DMS 273 (cell line): ENCODE measurements at regions not wholly inside any gene's neighbourhood (a gene's known extent, or its start where the extent isn't known, plus 50 kb on each side); places are given as distances from the start of the nearest gene placed in this dataset.
"Not testable (repeated sequence)": the region's sequence is repeated elsewhere in the genome, so short reads cannot be mapped to it uniquely, and the experiment has no call there.

Experiments used
- DNase-seq: peaks from one replicate; lab custom pipeline; 2025; ENCODE audit not compliant: unreplicated experiment; lab: John Stamatoyannopoulos, UW

DNA sequence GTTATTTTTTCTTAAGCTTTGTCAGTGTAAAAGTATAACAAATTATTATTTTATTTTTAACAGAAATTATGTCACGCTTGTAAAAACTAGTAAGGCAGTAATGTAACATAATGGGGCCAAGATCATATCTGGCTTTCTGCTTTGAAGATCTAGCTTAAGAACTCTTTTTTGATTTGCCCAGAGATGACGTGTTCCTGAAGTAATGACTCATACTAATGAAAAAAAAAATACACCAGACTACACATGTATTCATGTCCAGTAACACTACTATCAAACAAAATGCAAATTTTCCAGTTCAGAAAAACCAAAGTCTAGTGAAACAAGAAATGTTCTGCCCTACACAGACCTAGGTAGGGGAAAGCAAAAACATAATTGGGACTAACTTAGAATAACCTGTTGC, 432.2 kb upstream of the ATXN7L3B start:
- DNase-seq, result no peak

DNA sequence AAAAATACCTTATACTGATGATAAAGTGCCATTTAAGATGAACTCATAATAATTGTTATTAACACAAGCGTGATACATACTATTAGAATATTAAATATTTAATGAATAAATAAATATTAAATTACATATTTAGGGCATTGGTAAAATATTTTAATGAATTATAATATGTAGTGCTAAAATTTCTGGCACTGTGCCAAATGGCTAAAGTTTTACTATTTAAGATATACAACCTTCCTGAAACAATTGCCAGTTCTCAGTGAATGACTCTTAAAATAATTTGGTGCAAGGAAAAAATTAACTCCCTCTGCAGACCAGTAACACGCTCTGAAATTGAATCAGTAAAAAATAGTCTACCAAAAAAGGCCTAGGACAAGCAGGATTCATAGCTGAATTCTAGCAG, 428.9 kb upstream of the ATXN7L3B start:
- no peak for DNase-seq

DNA sequence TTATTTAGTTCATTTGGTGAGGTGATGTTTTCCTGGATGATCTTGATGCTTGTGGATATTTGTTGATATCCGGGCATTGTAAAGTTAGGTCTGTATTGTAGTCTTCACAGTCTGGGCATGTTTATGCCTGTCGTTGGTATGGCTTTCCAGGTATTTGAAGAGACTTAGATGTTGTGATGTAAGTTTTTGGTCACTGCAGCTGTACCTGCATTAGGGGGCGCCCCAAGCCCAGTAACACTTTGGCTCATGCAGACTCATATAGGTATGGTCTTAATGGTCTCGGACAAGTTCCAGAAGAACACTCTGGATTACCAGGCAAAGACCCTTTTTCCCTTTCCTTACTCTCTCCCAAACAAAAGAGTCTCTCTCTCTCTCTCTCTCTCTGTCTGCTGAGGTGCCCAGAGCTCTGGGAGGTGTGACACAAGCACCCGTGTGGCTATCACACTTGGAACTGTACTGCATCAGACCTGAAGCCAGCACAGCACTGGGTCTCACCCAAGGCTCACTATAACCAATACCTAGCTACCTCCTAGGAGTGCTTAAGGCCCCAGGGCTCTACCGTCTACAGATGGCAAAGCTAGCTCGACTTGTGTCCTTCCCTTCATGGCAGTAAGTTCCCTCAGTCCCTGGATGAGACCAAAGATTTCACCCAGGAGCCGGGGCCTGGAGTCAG, 425.8 kb upstream of the ATXN7L3B start:
- DNase-seq, result peak; percentile 43

DNA sequence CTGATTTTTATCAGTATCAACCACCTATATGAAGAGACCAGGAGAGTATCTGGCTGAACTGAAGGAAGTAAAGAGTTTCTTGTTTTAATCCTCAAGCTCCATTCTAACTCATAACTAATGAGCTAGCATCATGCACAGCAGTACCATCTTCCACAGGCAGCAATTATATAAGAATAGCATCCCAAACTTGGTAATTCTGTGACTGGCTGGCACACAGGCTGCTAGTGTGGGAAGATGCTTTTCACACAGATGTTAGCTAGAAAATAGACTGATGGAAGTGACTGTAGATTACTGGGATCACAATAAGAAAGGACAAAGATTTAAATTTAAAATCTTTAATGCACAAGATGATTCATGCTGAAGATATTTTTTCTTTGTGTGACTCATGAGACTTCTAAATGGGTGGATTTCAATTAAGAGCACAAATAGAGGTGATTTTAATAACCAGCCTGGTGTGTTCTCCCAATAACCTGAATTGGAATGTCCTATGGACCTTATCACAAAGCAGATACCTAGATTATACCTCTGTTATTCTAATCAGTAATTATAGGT, 417.7 kb upstream of the ATXN7L3B start:
- DNase-seq, result no peak

DNA sequence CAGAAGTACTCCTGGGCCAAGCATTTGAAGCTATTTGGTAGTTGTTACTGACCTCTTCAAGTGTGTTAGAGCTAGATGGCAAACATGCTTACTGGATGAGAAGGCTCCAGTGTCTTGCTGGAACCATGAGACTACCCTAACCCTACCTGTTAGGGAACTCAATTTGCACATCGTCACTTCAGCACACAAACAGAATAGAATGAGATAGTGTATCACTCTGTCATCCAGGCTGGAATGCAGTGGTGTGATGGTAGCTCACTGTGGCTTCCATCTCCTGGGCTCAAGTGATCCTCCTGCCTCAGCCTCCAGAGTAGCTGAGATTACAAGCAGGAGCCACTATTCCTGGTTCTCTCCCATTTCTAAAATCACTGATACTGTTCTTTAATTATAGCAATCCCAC, 417.0 kb upstream of the ATXN7L3B start:
- no peak for DNase-seq

DNA sequence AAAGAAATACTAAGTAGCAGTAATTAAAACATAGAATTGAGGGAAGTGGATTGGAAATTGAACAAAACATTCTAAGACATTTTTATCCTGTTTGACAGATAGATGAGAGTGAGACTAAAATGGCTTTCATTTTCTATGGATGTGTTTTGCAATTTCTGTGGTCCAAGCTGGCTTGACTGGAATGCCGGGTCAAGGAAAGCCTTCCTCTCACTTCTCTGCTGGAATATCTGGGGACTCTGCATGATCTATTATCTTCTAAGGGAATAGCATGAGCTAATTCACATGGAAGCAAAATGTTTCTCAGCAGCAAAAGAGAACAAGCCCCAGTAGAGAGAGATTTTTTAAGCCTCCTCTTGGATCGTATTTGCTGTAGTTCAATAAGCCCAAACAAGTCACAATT, 407.9 kb upstream of the ATXN7L3B start:
- DNase-seq, result no peak

DNA sequence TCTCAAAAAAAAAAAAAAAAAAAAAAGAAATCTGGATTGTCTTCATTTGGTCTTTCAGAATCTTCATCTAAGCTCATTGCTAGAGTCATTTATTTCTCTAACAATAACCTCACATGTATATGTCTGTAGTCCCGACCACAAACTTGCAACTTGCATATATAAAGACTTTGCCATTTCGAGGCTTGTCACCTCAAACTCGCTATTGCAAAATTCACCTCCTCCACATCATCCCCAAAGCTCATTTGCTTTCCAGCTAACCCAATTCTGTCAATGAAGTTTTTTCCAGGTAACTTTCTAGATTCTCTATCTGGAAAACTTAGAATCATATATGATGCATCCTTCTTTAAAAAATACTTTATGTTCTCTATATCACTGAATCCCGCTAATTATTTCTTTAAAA, 393.2 kb upstream of the ATXN7L3B start:
- no peak for DNase-seq

DNA sequence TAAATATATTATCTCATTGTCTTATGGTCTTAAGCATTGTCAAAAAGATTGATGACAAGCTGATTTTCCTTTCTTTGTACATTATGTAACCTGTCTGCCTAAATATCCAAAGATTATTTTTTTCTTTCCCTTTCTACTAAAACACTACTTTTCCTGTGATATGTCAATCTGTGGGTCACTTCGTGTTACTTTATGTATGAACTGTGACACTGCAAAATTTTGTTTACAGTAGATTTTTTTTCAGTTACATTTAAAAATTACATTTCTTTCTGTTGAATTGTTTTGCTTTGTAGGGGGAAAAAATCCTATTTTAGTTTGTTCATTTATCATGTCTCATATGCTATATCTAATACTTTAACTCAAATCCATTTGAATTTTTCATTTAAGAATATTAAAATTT, 392.3 kb upstream of the ATXN7L3B start:
- no peak for DNase-seq

DNA sequence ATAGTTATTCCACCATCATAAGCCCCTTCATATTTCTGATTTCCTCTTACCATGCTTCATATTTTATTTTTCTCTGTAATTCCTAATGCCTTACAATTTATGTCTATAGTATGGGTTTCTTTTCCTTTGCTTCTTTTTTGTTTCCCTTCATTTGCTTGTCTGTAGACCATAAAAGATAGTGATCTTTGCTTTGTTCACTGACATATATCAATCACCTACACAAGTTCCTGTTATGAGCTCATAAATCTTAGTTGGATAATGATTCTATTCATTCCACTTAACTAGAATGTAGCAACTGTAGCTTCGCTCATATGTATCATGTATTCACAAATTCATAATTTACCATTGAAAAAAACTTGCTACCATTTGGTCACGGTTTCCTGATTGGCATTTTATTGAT, 388.8 kb upstream of the ATXN7L3B start:
- no peak for DNase-seq

DNA sequence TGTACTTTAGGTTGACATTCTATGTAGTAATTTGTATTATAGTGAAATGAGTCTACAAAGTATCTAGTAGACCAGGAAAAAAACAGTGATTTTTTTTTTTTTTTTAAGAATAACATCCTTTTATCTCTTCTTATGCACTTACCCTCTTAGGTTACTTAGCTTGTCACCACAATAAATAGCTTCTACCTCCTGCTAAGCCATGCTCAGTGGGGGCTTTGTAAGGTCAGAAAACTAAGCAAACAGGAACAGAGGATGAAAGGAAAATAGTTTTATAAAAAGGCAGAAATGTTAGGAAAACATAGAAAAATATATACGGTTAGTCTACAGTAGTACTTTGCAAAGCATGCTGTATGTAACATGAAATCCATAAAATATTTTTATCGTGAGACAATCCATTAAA, 385.3 kb upstream of the ATXN7L3B start:
- no peak for DNase-seq

DNA sequence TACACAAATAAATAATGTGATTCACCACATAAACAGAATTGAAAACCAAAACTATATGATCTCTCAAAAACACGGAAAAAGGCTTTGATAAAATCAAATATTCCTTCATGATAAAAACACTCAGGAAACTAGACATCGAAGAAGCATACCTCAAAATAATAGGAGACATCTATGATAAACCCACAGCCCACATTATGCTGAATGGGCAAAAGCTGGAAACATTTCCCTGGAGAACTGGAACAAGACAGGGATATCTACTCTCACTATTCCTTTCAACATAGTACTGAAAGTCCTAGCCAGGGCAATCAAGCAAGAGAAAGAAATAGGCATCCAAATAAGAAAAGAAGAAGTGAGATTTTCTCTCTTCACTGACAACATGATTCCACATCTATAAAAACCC, 371.5 kb upstream of the ATXN7L3B start:
- no peak for DNase-seq

DNA sequence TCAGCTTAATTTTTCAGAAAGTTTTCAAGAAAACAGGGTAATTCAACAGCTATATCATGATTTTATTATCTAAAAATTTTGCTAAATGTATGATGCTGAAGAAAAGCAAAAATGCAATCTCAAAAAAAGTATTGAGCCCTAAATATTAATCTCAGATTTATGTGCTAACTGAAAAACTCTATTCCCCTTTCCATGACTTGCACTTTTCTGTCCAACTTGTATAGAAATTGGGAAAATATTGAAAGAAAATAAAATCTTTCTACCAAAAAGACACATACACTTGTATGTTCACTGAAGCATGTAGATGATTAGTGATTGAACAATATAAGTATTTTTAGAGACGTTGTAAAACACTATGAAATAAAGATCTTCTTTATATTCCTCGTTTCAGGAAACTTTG, 368.0 kb upstream of the ATXN7L3B start:
- no peak for DNase-seq

DNA sequence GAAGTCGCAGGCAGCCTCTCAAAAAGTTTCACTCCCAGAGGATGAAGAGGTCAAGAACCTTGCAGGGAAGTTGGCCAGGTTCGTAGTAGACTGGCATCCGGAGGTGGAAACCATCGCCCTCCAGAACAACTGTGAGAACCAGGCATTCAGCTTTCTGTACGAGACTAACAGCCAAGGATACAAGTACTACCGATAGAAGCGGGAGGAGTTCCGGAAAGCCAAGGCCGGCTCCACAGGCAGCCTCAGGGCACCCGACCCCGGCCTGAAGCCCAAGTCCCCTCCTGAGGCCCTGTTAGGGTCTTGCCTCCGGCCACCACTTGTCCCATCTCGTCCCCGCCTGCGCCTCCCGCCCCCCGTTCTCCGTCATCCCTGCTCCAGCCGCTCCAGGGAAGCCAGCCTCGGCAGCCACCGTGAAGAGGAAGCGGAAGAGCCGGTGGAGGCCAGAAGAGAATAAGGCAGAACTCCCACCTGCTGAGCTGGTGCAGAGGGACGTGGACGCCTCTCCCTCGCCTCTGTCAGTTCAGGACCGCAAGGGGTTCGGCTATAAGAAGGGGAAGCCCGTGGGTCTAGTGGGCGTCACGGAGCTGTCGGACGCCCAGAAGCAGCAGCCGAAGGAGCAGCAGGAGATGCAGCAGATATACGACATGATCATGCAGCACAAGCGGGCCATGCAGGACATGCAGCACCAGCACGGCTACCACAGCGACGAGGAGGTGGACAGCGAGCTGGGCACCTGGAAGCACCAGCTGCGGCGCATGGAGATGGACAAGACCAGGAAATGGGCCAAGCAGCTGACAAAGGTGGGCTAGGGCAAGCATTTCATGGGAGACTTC, 366.8 kb upstream of the ATXN7L3B start:
- no peak for DNase-seq

DNA sequence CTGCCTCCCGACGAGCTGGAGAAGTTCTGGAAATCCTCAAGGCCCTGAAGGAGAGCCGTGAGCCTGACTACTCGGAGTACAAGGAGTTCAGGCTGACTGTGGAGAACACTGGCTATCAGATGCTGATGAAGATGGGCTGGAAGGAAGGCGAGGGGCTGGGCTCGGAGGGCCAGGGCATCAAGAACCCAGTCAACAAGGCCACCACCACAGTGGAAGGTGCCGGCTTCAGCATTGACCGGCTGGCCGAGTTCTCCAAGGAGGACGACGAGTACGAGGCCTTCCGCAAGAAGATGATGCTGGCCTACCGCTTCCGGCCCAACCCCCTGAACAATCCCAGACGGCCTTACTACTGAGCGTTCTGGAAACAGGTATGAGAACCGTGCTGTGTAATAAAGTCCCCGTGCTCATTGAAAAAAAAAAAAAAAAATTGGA, 366.1 kb upstream of the ATXN7L3B start:
- DNase-seq, result no peak

DNA sequence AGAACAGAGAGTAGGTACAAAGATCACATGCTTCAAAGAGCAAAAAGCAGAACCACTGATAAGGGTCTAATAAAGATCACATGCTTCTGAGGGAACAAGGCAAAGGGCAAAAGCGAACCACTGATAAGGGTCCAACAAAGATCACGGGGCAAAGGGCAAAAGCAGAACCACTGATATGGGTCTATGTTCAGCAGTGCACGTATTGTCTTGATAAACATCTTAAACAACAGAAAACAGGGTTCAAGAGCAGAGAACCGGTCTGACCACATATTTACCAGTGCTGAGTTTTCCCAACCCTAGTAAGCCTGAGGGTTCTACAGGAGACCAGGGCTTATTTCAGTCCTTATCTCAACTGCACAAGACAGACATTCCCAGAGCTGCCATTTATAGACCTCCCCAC, 362.7 kb upstream of the ATXN7L3B start:
- not testable (repeated sequence) for DNase-seq

DNA sequence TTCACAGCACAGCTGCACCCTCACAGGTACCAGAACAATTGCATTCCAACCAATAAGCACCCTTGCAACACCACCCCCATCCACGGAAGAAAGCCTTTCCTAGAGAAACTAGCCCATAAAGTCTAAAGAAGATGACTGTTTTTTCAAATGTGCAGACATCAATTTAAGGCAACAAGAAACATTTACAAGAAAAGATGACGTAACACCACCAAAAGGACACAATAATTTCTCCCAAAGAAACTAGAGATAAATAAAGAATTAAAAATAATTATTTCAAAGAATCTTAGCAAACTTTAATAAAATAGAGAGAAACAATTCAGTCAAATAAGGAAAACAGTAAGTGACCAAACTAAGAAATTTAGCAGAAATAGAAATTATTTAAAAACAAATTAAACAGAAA, 352.3 kb upstream of the ATXN7L3B start:
- DNase-seq, result no peak

DNA sequence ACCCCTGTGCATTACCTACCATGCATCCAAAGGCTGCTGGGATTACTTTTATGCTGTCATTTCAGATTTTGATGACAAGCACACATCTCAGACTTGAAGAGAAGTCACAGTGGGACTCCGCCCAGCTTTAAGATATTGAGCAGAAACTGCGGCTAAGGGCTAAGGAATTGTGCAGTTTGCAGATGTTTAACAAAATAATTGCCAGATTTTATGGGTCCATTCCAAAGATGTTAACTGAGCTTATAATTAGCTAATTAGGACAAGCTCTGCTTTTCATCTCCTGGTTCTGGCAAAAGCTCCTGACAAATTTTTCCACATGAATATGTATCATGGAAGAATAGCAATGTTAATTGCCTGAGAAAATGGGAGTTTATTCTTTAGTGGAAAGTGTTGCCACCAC, 344.4 kb upstream of the ATXN7L3B start:
- no peak for DNase-seq

DNA sequence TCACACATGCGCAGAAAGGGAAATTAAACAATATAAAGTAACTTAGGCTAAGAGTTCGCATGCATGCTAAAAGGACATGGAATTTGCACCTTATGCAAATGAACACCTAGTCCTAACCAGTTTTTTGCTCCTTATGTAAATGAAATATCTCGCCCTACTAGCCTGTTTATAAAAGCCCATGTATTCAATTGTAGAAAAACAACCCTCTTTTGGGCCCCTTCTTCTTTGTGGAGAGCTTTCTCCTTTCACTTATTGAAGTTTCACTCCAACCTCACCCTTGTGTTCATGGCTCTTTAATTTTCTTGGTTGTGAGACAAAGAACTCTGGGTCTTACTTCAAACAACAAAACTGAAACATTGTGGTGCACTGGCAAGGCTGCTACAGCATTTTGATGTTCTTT, 333.4 kb upstream of the ATXN7L3B start:
- DNase-seq, result no peak

DNA sequence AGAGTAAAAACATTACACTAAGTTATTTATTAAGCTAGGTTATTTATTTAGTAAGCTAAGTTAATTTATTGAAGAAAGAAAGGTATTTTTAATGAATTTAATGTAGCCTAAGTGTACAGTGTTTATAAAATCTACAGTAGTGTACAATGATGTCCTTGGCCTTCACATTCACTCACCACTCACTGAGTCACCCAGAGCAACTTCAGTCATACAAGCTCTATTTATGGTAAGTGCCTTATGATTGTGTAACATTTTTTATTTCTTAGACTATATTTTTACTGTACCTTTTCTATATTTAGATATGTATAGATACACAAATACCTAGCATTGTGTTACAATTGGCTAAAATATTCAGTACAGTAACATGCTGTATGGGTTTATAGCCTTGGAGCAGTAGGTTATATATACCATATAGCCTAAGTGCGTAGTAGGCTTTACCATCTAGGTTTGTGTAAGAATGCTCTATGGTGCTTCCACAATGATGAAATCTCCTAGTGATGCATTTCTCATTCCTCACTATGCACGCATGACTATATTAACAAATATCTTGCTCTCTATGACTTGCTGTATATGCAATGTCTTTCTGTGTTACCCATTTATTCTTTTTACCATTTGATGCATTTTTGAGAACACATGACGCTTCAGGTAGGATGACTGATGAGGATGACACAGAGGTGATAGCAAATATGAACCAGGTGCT, 309.6 kb upstream of the ATXN7L3B start:
- DNase-seq, result no peak

DNA sequence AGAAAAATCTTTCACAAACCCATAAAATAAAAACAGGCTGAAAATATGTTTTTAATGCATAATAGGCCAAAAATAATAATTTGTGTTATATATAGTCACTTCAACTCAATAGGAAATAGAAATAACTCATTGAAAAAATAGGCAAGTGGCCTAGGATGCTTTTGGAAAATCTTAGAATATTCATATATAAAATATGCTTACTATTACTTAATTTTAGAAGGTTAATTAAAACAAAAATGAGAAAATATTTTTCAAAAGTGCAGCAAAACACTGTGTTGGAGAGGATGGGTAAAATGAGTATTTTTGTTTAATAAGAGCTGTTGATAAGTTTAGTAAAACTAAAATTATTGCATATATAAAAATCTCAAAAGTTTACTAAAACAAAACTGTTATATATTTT, 308.0 kb upstream of the ATXN7L3B start:
- DNase-seq, result no peak

DNA sequence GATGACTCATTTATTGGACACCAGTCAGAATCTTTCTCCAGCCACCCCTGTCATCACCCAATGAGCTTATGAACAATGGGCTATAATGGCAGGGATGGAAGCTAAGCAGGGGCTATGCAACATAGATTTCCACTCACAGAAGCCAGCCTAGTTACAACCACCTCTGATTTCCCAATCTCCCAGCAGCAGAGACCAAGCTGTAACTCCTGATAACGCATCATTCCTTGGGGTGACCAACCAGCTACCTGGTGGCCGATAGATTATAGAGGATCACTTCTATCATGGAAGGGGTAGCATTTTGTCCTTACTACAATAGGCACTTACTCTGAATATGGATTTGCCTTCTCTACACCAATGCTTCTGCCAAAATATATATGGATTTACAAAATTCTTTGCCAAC, 302.3 kb upstream of the ATXN7L3B start:
- DNase-seq, result no peak

DNA sequence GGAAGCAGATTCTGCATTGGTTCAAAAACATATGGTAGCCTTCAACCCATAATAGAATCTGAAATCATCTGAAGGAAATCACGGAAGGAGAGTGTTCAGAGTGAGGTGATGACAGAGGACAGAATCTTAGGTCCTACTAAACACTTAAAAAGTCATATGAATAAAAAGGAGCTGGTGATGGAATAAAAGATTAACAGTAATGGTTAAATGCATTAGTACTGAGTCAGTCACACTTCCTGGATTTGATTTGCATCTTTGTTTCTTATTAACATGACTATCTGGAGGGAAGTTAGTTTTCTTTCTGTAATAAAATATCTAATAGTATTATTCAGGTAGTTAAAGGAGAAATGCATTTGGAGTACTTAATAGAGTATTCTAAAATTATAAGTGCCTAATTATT, 296.3 kb upstream of the ATXN7L3B start:
- DNase-seq, result no peak
